ENCODE measurements at regions not wholly inside any gene's neighbourhood (a gene's known extent, or its start where the extent isn't known, plus 50 kb on each side); places are given as distances from the start of the nearest gene placed in this dataset.

DNA sequence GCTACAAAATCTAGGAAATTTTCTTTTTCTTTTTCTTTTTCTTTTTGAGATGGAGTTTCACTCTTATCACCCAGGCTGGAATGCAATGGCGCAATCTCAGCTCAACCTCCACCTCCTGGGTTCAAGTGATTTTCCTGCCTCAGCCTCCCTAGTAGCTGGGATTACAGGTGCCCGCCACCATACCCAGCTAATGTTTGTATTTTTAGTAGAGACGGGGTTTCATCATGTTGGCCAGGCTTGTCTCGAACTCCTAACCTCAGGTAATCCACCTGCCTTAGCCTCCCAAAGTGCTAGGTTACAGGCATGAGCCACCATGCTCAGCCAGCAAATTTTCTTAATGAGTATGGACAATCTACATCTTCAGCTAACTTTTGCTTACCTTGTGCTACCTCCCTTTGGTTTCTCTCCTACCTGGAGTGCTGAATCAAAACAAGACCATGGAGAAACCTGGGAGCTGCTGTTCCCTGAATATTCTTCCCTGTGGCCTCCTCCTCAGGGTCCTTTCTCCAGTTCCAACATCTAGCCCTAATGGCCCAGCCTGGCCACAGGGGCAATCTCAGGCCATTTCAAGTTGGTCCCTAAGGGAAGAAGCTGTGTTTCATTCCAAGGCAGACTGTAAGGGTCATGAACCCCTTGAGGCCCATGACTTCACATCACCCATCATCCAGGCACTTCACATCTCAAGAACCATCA, 74.6 kb upstream of the EGLN3 start:
- no peak for DNase-seq

DNA sequence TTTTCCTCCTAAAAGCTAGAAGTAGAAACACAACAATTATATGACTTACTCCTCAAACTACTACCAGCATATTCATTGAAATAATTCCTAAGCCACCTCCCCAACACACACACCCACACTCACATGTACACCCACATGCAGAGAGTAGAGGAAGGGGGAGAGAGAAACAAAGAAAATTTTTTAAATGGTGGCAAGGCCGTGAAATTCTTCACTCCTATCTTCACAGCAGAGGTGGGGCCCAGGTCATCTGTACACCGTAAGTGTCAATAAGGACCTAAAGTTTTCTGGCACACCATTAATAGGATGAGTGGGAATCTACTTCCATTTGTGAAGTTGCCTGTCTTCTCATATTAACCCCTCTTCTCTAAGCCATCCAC, 73.9 kb upstream of the EGLN3 start:
- no peak for DNase-seq

GRCh38 chr14:34023824-34024767, 73.2 kb upstream of the EGLN3 start:
- DNase-seq, result no peak

DNA sequence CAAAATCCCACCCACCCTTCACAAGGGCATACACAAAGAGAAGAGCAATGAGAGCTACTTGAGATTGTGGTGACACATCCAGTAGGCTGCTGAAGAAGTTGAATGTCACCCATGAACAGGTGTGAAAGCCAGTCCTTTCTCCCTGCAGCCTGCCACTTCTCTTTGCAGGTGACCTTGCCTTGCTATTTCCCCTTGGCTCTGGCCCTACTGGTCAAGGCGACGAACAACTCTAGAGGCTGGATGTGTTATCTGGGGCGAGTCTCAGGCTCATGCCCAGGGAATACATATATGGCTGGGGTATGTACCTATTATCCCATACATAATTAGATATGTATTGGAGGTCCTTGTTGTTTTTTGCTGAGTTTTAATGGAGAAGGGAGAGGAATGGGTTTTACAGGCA, 70.2 kb upstream of the EGLN3 start:
- no peak for DNase-seq

GRCh38 chr14:34020014-34020413, 69.1 kb upstream of the EGLN3 start:
- DNase-seq, result no peak

- peak in 17 of 56 donors; percentile 1 to 48 (median 6) for DNase-seq
These were observed 67.8 kb upstream of the EGLN3 start for GRCh38 chr14:34018564-34019244.

DNA sequence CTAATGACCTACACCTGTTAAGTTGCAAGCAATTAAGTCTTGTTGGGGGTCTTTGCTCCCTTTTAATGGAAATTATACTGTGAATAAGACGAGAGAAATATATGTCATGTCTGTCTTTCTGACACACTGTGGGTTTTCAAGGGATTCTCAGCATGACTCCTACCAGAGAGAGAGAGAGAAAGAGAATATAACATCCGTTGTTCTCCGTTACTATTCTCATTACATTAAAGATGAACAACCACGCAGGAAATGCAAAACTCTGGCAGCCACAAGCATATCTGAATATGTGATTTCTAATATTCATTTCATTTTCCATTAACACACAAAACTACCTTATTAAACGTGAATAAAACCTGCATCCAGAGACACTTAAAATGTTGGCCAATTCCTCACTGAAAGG, 67.3 kb upstream of the EGLN3 start:
- DNase-seq, result no peak

GRCh38 chr14:34015383-34015782, 64.5 kb upstream of the EGLN3 start:
- no peak for DNase-seq

GRCh38 chr14:34014936-34015335, 64.1 kb upstream of the EGLN3 start:
- DNase-seq, result no peak

DNA sequence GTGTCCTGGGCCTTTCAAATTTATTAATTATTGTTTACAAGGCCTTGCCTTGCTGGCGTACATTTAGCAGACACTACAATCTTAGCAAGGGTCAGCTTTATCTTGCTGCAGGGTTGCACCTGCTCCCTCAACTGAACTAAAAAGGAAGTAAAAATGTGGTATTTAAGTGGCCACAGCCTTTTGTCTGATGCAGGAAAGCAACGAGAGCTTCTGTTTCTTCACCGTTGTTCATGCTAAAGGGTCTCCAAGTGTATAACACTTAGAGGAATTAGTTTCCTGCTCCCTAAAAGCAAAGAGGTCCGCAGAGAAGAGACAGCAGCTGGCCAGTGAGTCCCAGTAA, 62.8 kb upstream of the EGLN3 start:
- DNase-seq, result no peak

GRCh38 chr14:34012978-34013720, 62.3 kb upstream of the EGLN3 start:
- DNase-seq, result no peak

DNA sequence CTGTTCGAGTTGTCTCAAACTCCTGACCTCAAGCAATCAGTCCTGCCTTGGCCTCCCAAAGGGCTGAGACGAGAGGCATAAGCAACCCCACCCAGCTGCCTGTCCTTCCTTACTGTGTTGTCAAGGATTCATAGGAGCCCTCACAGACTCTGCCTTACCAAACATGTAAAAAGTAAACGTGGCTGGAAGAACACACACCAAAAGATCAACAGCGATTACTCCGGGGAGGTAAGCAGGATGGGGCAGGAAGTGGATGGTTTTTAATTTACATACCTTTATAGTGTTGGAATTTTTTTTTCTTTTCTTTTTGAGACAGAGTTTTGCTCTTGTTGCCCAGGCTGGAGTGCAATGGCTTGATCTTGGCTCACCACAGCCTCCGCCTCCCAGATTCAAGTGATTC, 61.5 kb upstream of the EGLN3 start:
- no peak for DNase-seq

DNA sequence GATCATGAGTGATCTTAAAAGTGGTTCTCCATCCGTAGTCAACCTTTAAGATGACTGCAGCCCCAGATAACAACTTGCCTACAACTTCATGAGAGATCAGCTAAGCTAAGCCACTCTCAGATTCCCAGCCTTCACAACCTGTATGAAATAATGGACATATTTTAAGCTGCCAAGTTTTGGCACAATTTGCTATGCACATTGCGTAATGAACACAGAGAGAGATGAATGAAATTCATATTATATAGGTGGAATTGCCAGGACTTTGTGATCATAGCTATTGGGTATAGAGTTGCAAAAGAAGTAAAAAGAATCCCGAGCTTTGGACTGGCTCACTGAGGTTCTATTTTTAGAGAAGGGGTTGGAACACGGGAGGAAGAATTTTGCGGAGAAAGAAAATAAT, 59.1 kb upstream of the EGLN3 start:
- DNase-seq, result no peak

GRCh38 chr14:34007902-34008301, 57.0 kb upstream of the EGLN3 start:
- DNase-seq, result no peak

DNA sequence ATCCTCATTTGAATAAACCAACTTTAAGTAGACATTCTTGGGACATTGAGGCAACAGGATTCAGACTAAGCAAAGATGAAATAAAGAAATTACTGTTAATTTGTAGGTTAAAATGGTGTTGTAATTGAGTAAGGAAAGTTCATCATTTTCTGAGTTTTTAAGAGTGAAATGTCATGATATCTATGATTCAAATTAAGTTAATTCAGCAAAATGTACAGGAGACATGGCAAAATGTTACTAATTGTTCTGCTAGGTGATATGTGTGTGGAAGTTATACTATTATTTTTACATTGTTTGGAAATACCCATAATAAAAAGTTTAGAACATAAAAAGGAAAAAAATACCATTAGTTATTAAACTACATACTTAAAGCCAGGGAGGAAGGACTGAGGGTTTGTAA, 55.0 kb upstream of the EGLN3 start:
- no peak for DNase-seq

- DNase-seq, result no peak
These were observed 54.0 kb upstream of the EGLN3 start for GRCh38 chr14:34004881-34005280.

DNA sequence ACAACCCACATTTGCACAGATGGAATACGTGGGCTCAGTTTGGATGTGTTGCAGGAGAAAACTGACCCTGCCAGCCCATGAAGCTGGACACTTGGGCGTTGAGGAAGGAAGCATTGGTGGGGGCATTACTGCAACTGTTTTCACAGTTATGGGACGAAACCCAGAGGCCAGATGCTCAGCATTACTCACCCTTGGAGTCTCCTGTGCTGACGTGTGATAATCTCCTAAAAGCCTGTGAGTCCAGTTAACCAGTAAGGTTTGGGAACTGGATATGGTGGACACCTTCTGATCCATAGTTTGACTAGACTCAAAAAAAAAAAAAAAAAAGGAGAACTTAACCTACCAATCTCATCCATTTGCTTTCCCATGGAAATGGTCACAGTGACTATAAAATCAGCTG, 52.8 kb upstream of the EGLN3 start:
- DNase-seq, result no peak

DNA sequence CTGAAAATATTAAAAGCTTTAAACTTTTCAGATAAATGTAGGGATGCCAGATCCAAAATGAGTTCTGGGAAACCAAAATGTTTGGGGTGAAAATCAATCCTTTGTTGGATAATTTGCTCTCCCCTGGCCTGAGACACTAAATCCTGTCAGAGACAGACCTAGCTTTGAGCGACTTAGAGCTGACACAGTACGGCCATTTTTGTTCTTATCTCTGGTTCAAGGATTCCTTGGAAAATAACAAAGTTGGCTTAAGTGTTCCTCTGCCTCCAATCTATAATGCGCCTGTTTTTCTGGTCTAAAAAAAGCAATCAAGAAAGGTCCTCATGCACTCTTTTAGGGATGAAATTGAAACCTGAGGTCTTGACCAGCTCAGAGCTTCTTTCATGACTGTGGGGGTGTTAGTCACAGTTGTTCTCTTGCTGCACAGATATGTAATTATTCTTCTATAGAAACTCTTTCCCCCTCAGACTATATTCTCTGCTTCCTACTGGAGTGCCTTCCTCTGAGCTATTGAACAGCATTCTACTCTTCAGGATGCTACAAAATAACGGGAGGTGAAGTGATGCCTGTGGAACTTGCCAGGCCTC, 52.3 kb upstream of the EGLN3 start:
- no peak for DNase-seq
